Panc1 (cell line): ENCODE measurements at regions not wholly inside any gene's neighbourhood (a gene's known extent, or its start where the extent isn't known, plus 50 kb on each side); places are given as distances from the start of the nearest gene placed in this dataset.

Experiments used
- ATAC-seq: fragments of 200-7000 bp; cut with Tn5 transposase; 2 replicates; pipeline ENCODE4 v1.9.1; 2020; ENCODE audit warnings: mild to moderate bottlenecking, moderate library complexity
- BruUV-seq: library from RNA; stranded (reverse); fragments of 400-500 nt; replicated peaks from 2 replicates; lab custom pipeline; 2021; lab: Mats Ljungman, UMichigan
- CTCF ChIA-PET: fragments of 300-600 bp; sonication (Branson Sonifier 250); formaldehyde crosslinking; loops from one replicate; lab custom pipeline; 2022; ENCODE audit warnings: antibody characterized with exemption; lab: Charles Lee
- POLR2A ChIA-PET: fragments of 300-600 bp; sonication (Branson Sonifier 250); formaldehyde crosslinking; loops from one replicate; lab custom pipeline; 2022; ENCODE audit warnings: antibody characterized with exemption; lab: Charles Lee
- DNase-seq: peaks from one replicate; pipeline ENCODE4 v3.0.0-alpha.2; 2010; ENCODE audit warnings: low read depth, low spot score
- H3K27ac ChIP-seq: 2 replicates; pipeline ENCODE4 v1.5.1; 2011; ENCODE audit warnings: mild to moderate bottlenecking, low read length, inconsistent platforms
- H3K27me3 ChIP-seq: fragments of 200-500 bp; sonication (Bioruptor generic); 2 replicates; pipeline ENCODE4 v1.6.0; 2014; ENCODE audit warnings: low read length, inconsistent platforms; ENCODE audit not compliant: control insufficient read depth, insufficient read depth
- H3K36me3 ChIP-seq: fragments of 200-500 bp; sonication (Bioruptor generic); 2 replicates; pipeline ENCODE4 v1.5.1; 2014; ENCODE audit warnings: inconsistent platforms, mild to moderate bottlenecking, low read length, moderate library complexity; ENCODE audit not compliant: control insufficient read depth, insufficient read depth
- H3K4me1 ChIP-seq: 2 replicates; pipeline ENCODE4 v1.5.1; 2011; ENCODE audit warnings: inconsistent platforms, mild to moderate bottlenecking, low read length, moderate library complexity; ENCODE audit not compliant: control insufficient read depth, insufficient read depth
- H3K4me3 ChIP-seq, 2 experiments: 2 replicates each; pipeline ENCODE4 v1.5.1; 2011 to 2012; ENCODE audit warnings: low read depth in 2 of 2, low read length in 2 of 2, mild to moderate bottlenecking in 2 of 2, inconsistent platforms in 1 of 2, moderate library complexity in 1 of 2
- H3K9me3 ChIP-seq: fragments of 200-500 bp; sonication (Bioruptor generic); 2 replicates; pipeline ENCODE4 v1.5.1; 2014; ENCODE audit warnings: low read depth, mild to moderate bottlenecking, inconsistent platforms, low read length, moderate library complexity; ENCODE audit not compliant: control insufficient read depth, insufficient read depth
- CTCF ChIP-seq: fragments of 450-650 bp; IDR thresholded peaks from 2 replicates; pipeline ENCODE4 v1.5.1; 2017; ENCODE audit warnings: mild to moderate bottlenecking
- POLR2AphosphoS5 ChIP-seq: IDR thresholded peaks from 2 replicates; pipeline ENCODE4 v1.6.1; 2012; ENCODE audit warnings: mild to moderate bottlenecking, low read depth, low read length, moderate library complexity
- REST ChIP-seq, 2 experiments: IDR thresholded peaks; 2 replicates each; pipeline ENCODE4 v1.6.1; 2011 to 2012; ENCODE audit warnings: low read depth in 2 of 2, control low read depth in 1 of 2, low read length in 1 of 2, mild to moderate bottlenecking in 1 of 2, moderate library complexity in 1 of 2; ENCODE audit not compliant: insufficient read depth in 1 of 2
- SIN3A ChIP-seq: IDR thresholded peaks from 2 replicates; pipeline ENCODE4 v1.6.1; 2012; ENCODE audit warnings: low read depth, mild to moderate bottlenecking, low read length, moderate library complexity, borderline replicate concordance; ENCODE audit not compliant: insufficient read depth
- TCF7L2 ChIP-seq: IDR thresholded peaks from 2 replicates; pipeline ENCODE4 v1.6.1; 2011; ENCODE audit warnings: mild to moderate bottlenecking, low read depth, low read length, inconsistent platforms
- in situ Hi-C: cut with HindIII; loops from 2 replicates; pipeline ENCODE4 v1.10.0; 2016; ENCODE audit warnings: low sequenced_read_pairs, low pct_unique_long_range_greater_than_20kb
- intact Hi-C: fragments of 100-400 bp; cut with micrococcal nuclease; formaldehyde crosslinking; loops from one replicate; pipeline ENCODE4 v1.10.0; 2022; ENCODE audit not compliant: unreplicated experiment

DNA sequence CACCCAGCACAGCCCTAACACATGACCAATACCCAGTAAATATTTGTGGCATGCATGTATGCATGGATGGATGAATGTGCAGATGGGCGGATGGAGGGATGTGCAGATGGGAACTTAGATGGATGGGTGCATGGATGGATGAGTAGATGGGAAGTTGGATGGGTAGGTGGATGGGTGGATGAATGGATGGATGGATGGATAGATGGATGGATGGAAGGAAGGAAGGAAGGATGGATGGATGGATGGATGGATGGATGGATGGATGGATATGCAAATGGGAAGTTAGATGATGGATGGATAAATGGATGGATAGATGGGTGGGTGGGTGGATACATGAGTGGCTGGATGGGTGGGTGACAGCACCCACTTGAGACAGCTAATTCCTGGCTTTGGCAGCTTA is 193.2 kb upstream of the TNRC6C start:
- Histone ChIP-seq H3K36me3 (no peaks in the 10 kb centered on the region), H3K27me3 (peaks cover 3% of the 10 kb centered on the region; the same call in 1 of the 2 replicates), H3K9me3 (no peaks in the 10 kb centered on the region), H3K4me1 (no peaks in the 10 kb centered on the region; the same call in 1 of the 2 replicates), H3K4me3 (no peak overlapping the region), H3K27ac (no peak overlapping the region)
- DNase-seq (no peak), ATAC-seq (no peak)
- ChIA-PET POLR2A (no interaction called here), CTCF (no interaction called here)
- in situ Hi-C loops = no loop called here
- TF ChIP-seq CTCF = no peak
- TF ChIP-seq REST (IDR thresholded peaks at IDR 0.05; ENCODE audit: insufficient read depth in 1 of 2, low read depth in 2 of 2, low read length in 1 of 2) = no peak
- intact Hi-C loops = no loop called here
- BruUV-seq = no TSS peak

GRCh38 chr17:77767148-77767547 is 191.4 kb upstream of the TNRC6C start:
- H3K36me3 ChIP-seq = no peaks in the 10 kb centered on the region
- H3K9me3 ChIP-seq = no peaks in the 10 kb centered on the region
- H3K27ac ChIP-seq = no peak overlapping the region
- peaks cover 3% of the 10 kb centered on the region; the same call in 1 of the 2 replicates for H3K27me3 ChIP-seq
- H3K4me3 ChIP-seq = no peak overlapping the region
- DNase-seq = no peak
- POLR2A ChIA-PET = no interaction called here
- no peak for TF ChIP-seq CTCF
- no peak for TF ChIP-seq REST (IDR thresholded peaks at IDR 0.05; ENCODE audit: insufficient read depth in 1 of 2, low read depth in 2 of 2, low read length in 1 of 2)
- no peak for TF ChIP-seq TCF7L2
- TF ChIP-seq POLR2AphosphoS5 = no peak
- TF ChIP-seq SIN3A = no peak
- peaks cover 2% of the 10 kb centered on the region; the same call in 1 of the 2 replicates for H3K4me1 ChIP-seq
- in situ Hi-C loops = no loop called here
- ATAC-seq = no peak
- BruUV-seq = no TSS peak
- CTCF ChIA-PET = no interaction called here
- intact Hi-C loops = no loop called here
